ENCODE measurements at regions not wholly inside any gene's neighbourhood (a gene's known extent, or its start where the extent isn't known, plus 50 kb on each side); places are given as distances from the start of the nearest gene placed in this dataset.

DNA sequence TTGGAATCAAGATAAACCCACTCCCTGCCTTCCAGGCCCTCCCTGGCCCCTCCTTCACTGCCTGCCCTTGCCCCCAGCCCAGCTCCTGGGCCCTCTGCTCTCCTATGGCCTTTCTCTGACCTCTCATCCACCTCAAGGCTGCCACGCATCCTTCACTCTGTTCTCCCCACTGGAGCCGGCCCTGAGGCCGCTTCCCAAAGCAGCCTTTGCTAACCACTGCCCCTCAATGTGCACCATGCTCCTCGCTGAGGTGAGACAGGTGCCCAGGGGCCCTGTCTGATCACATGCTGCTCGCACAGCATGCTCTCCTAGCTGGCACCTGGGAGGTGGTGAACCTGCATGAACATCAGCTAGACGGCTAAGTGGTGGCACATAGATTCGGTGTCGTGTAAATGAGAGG lies 138.5 kb upstream of the RET start:
- DNase-seq (no peak), ATAC-seq (ENCODE audit: low read depth) (no peak)
- no peaks in the 10 kb centered on the region for H3K36me3 ChIP-seq (ENCODE audit: control insufficient read depth, insufficient read depth, low read length)
- in situ Hi-C loops (cut with MboI; ENCODE audit: low sequenced_read_pairs) (no loop called here), dilution Hi-C loops (cut with HindIII; ENCODE audit: low sequenced_read_pairs, unreplicated experiment) (no loop called here), intact Hi-C loops (cut with micrococcal nuclease) (no loop called here)
- H3K79me1 ChIP-seq (ENCODE audit: low read depth in 1 of 2, low read length in 2 of 2) = no peaks in the 10 kb centered on the region
- H2BK5ac ChIP-seq (ENCODE audit: low read depth, low read length, poor library complexity, severe bottlenecking) = no peak overlapping the region
- no peaks in the 10 kb centered on the region for H3K4me1 ChIP-seq (ENCODE audit: control insufficient read depth, insufficient read depth, low read length)
- no peak overlapping the region for H3K18ac ChIP-seq (ENCODE audit: low read depth, low read length)
- no peak overlapping the region for H2BK120ac ChIP-seq (ENCODE audit: low read depth, low read length)
- H2AFZ ChIP-seq (replicated peaks; ENCODE audit: low read length, poor library complexity) = no peak overlapping the region
- H4K20me1 ChIP-seq (ENCODE audit: insufficient read depth, low read length) = no peaks in the 10 kb centered on the region
- no peak overlapping the region for H3K23ac ChIP-seq (ENCODE audit: low read depth, low read length)
- H3K27ac ChIP-seq (ENCODE audit: insufficient read depth, low read length) = no peak overlapping the region
- no peak overlapping the region for H2BK15ac ChIP-seq (ENCODE audit: low read depth, low read length)
- H4K91ac ChIP-seq (ENCODE audit: insufficient read depth, low read depth, low read length) = no peak overlapping the region
- H3K4me2 ChIP-seq (ENCODE audit: low read depth, low read length) = no peak overlapping the region
- TF ChIP-seq SMC3 (IDR thresholded peaks at IDR 0.05; ENCODE audit: low read depth, low read length) (no peak), POLR2A (IDR thresholded peaks at IDR 0.05; ENCODE audit: low read depth, low read length) (no peak), RAD21 (IDR thresholded peaks at IDR 0.05; ENCODE audit: low read length) (no peak), FOS (IDR thresholded peaks at IDR 0.05; ENCODE audit: low read depth, low read length) (no peak), RCOR1 (IDR thresholded peaks at IDR 0.05; ENCODE audit: insufficient replicate concordance, low read length) (no peak), CHD1 (IDR thresholded peaks at IDR 0.05; ENCODE audit: low read depth, low read length) (no peak)
- H2AK5ac ChIP-seq (ENCODE audit: low read depth, low read length) = no peak overlapping the region
- ChIA-PET CTCF (no interaction called here), POLR2A (ENCODE audit: unreplicated experiment) (no interaction called here)
- peaks cover 2% of the 10 kb centered on the region; the same call in 1 of the 2 replicates for H3K9me1 ChIP-seq (ENCODE audit: insufficient read depth, low read length)
- H3K14ac ChIP-seq (replicated peaks; ENCODE audit: low read depth, low read length) = no peak overlapping the region
- peaks cover 7% of the 10 kb centered on the region for H3K27me3 ChIP-seq (ENCODE audit: control insufficient read depth, insufficient read depth, low read length)
- no peak overlapping the region for H3K9ac ChIP-seq (ENCODE audit: low read depth, low read length)
- no peak overlapping the region for H2AK9ac ChIP-seq (replicated peaks; ENCODE audit: low read depth, low read length, poor library complexity)
- no peak overlapping the region for H2BK20ac ChIP-seq (ENCODE audit: low read depth, low read length)
- no peak overlapping the region for H4K5ac ChIP-seq (ENCODE audit: low read depth, low read length)
- H3K4ac ChIP-seq (ENCODE audit: low read depth, low read length) = no peak overlapping the region
- no TSS peak for BruUV-seq (replicated peaks)
- WGBS, 2 experiments (ENCODE audit: extremely low coverage in 2 of 2, insufficient read length in 1 of 2) = 45% methylated on average over 2 of the region's 8 CpGs; no CpG with 5 or more reads in 1 of the 2 experiments
- H3K9me3 ChIP-seq (ENCODE audit: control insufficient read depth, insufficient read depth, low read length) = no peaks in the 10 kb centered on the region
- no peak overlapping the region for H3K4me3 ChIP-seq (ENCODE audit: insufficient read depth, low read depth, low read length)
- H4K8ac ChIP-seq (ENCODE audit: low read depth in 2 of 2, low read length in 2 of 2) = no peak overlapping the region
- H3K56ac ChIP-seq (ENCODE audit: extremely low read depth, insufficient read depth, low read length) = no peak overlapping the region

All from IMR-90 (cell line).